OCI-LY7 (cell line): ENCODE measurements at regions not wholly inside any gene's neighbourhood (a gene's known extent, or its start where the extent isn't known, plus 50 kb on each side); places are given as distances from the start of the nearest gene placed in this dataset.

ENCODE experiments used
- CTCF ChIP-seq: fragments of 200-600 bp; sonication (generic); conservative IDR thresholded peaks from 2 replicates; pipeline ENCODE4 v1.5.1; 2014; ENCODE audit warnings: mild to moderate bottlenecking, antibody characterized with exemption, low read length, moderate library complexity, mixed read lengths
- EZH2phosphoT487 ChIP-seq: fragments of 200-600 bp; sonication (generic); IDR thresholded peaks from 2 replicates; pipeline ENCODE4 v1.6.1; 2018; ENCODE audit warnings: low read depth, borderline replicate concordance, mild to moderate bottlenecking, mixed run types, antibody characterized with exemption, low read length, moderate library complexity, mixed read lengths

- TF ChIP-seq CTCF (no peak), EZH2phosphoT487 (no peak)
Measured at GRCh38 chr12:67517181-67517887, 131.2 kb upstream of the DYRK2 start.
